Aorta (tissue), 5 donors: ENCODE measurements at regions not wholly inside any gene's neighbourhood (a gene's known extent, or its start where the extent isn't known, plus 50 kb on each side); places are given as distances from the start of the nearest gene placed in this dataset.

ENCODE experiments used
- ATAC-seq: fragments of 200-7000 bp; cut with Tn5 transposase; one replicate; pipeline ENCODE4 v1.9.1; 2022; ENCODE audit warnings: moderate library complexity; ENCODE audit not compliant: low FRiP score
- DNase-seq, 2 donors: peaks; one replicate each; pipeline ENCODE4 v3.0.0-alpha.2; 2020
- H3K27ac ChIP-seq, 2 donors: one replicate each; pipeline ENCODE4 v1.5.1; 2013; ENCODE audit warnings: low read length in 2 of 2, mild to moderate bottlenecking in 2 of 2, moderate library complexity in 2 of 2, control low read depth in 1 of 2, inconsistent platforms in 1 of 2, low read depth in 1 of 2
- H3K27me3 ChIP-seq, 2 donors: one replicate each; pipeline ENCODE4 v1.6.1; 2013; ENCODE audit warnings: control low read depth in 1 of 2, low read length in 1 of 2, mild to moderate bottlenecking in 1 of 2, moderate library complexity in 1 of 2; ENCODE audit not compliant: insufficient read depth in 2 of 2, control insufficient read depth in 1 of 2
- H3K36me3 ChIP-seq, 2 donors: one replicate each; pipeline ENCODE4 v1.6.1; 2013; ENCODE audit warnings: control low read depth in 1 of 2, low read length in 1 of 2, mild to moderate bottlenecking in 1 of 2; ENCODE audit not compliant: insufficient read depth in 2 of 2, control insufficient read depth in 1 of 2
- H3K4me1 ChIP-seq, 2 donors: one replicate each; pipeline ENCODE4 v1.6.1; 2013; ENCODE audit warnings: low read length in 2 of 2, control low read depth in 1 of 2, mild to moderate bottlenecking in 1 of 2, moderate library complexity in 1 of 2; ENCODE audit not compliant: insufficient read depth in 2 of 2, control insufficient read depth in 1 of 2
- H3K4me3 ChIP-seq, 2 donors: one replicate each; pipeline ENCODE4 v1.5.1; 2013; ENCODE audit warnings: low read length in 2 of 2, control low read depth in 1 of 2, mild to moderate bottlenecking in 1 of 2
- H3K9me3 ChIP-seq: one replicate; pipeline ENCODE4 v1.6.1; 2013; ENCODE audit warnings: mild to moderate bottlenecking, low read length; ENCODE audit not compliant: control insufficient read depth
- WGBS, 2 donors: extraction: QIAGEN DNeasy Blood & Tissue Kit; methylation state at CpG; one replicate each; pipeline ENCODE4 v1.1.7; 2013; 5-methylcytosine and 5-hydroxymethylcytosine counted together
- intact Hi-C, 2 donors: fragments of 100-400 bp; cut with DNase I; formaldehyde crosslinking; loops; one replicate each; pipeline versions ENCODE4 v1.14.2 to v1.15.0; 2022
- donor health status: healthy with polysubstance abuse.
- donor health status: Bipolar disorder and iron deficiency.
- donor health status: DM: no; HTN: no; CAD: no.
- donor health status: DM: no; HTN: no; CAD: no.
- donor health status: DM: yes; HTN: yes; CAD: no.

GRCh38 chr2:3930246-3930645 is 226.9 kb downstream of the DCDC2C start:
- Histone ChIP-seq H3K4me3 (no peak overlapping the region), H3K9me3 (no peaks in the 10 kb centered on the region), H3K27me3 (no peaks in the 10 kb centered on the region), H3K4me1 (no peaks in the 10 kb centered on the region), H3K36me3 (no peaks in the 10 kb centered on the region), H3K27ac (no peak overlapping the region)
- WGBS, 2 donors = 48 to 65% methylated on average over 7 to 8 of the region's 8 CpGs
- intact Hi-C loops = no loop called here
- ATAC-seq (no peak), DNase-seq (no peak)

GRCh38 chr2:3940661-3941060 is 237.3 kb downstream of the DCDC2C start:
- no peak overlapping the region for H3K27ac ChIP-seq
- intact Hi-C loops = no loop called here
- H3K4me1 ChIP-seq = no peaks in the 10 kb centered on the region
- H3K4me3 ChIP-seq = no peak overlapping the region
- H3K27me3 ChIP-seq = no peaks in the 10 kb centered on the region
- no peaks in the 10 kb centered on the region for H3K9me3 ChIP-seq
- WGBS, 2 donors = 61 to 64% methylated on average over 7 of the region's 7 CpGs
- no peaks in the 10 kb centered on the region for H3K36me3 ChIP-seq
- DNase-seq = no peak
- no peak for ATAC-seq

- no peaks in the 10 kb centered on the region for H3K36me3 ChIP-seq
- no peaks in the 10 kb centered on the region for H3K27me3 ChIP-seq
- WGBS, 2 donors = 88 to 93% methylated on average over 18 to 20 of the region's 20 CpGs
- H3K9me3 ChIP-seq = no peaks in the 10 kb centered on the region
- H3K27ac ChIP-seq = no peak overlapping the region
- no peak overlapping the region for H3K4me3 ChIP-seq
- DNase-seq = no peak
- intact Hi-C loops = no loop called here
- no peak for ATAC-seq
- no peaks in the 10 kb centered on the region for H3K4me1 ChIP-seq
These were observed 239.5 kb downstream of the DCDC2C start for GRCh38 chr2:3942841-3943240.

- WGBS, 2 donors = 68 to 85% methylated on average over 4 of the region's 4 CpGs
These were observed 240.7 kb downstream of the DCDC2C start for GRCh38 chr2:3944071-3944470.

GRCh38 chr2:3944841-3945240 is 241.5 kb downstream of the DCDC2C start:
- WGBS, 2 donors = 84 to 87% methylated on average over 3 of the region's 3 CpGs
- ATAC-seq = no peak

More at GRCh38 chr2:3944071-3944470, 240.7 kb downstream of the DCDC2C start:
- Histone ChIP-seq H3K4me3 (no peak overlapping the region), H3K27ac (no peak overlapping the region), H3K36me3 (no peaks in the 10 kb centered on the region), H3K27me3 (no peaks in the 10 kb centered on the region), H3K4me1 (no peaks in the 10 kb centered on the region), H3K9me3 (no peaks in the 10 kb centered on the region)
- no peak for ATAC-seq
- intact Hi-C loops = no loop called here
- no peak for DNase-seq

GRCh38 chr2:3948191-3948590 is 244.8 kb downstream of the DCDC2C start:
- Histone ChIP-seq H3K36me3 (no peaks in the 10 kb centered on the region), H3K27ac (no peak overlapping the region), H3K9me3 (peaks cover 4% of the 10 kb centered on the region), H3K4me3 (no peak overlapping the region), H3K4me1 (no peaks in the 10 kb centered on the region), H3K27me3 (no peaks in the 10 kb centered on the region)
- WGBS, 2 donors = 42 to 45% methylated on average over 7 of the region's 7 CpGs
- DNase-seq (no peak), ATAC-seq (no peak)
- intact Hi-C loops = no loop called here

More at GRCh38 chr2:3944841-3945240, 241.5 kb downstream of the DCDC2C start:
- H3K36me3 ChIP-seq = no peaks in the 10 kb centered on the region
- no peak overlapping the region for H3K4me3 ChIP-seq
- intact Hi-C loops = no loop called here
- no peak overlapping the region for H3K27ac ChIP-seq
- H3K27me3 ChIP-seq = no peaks in the 10 kb centered on the region
- H3K4me1 ChIP-seq = no peaks in the 10 kb centered on the region
- DNase-seq = no peak
- no peaks in the 10 kb centered on the region for H3K9me3 ChIP-seq

- DNase-seq (no peak), ATAC-seq (peak; percentile 58)
- intact Hi-C loops = no loop called here
- H3K27ac ChIP-seq = no peak overlapping the region
- peaks cover 4% of the 10 kb centered on the region for H3K9me3 ChIP-seq
- H3K36me3 ChIP-seq = no peaks in the 10 kb centered on the region
- H3K27me3 ChIP-seq = no peaks in the 10 kb centered on the region
- no peak overlapping the region for H3K4me3 ChIP-seq
- no peaks in the 10 kb centered on the region for H3K4me1 ChIP-seq
- WGBS, 2 donors = 88 to 93% methylated on average over 11 of the region's 11 CpGs
These were observed 248.0 kb downstream of the DCDC2C start for GRCh38 chr2:3951131-3951954.

- Histone ChIP-seq H3K27me3 (no peaks in the 10 kb centered on the region), H3K9me3 (peaks cover 4% of the 10 kb centered on the region), H3K4me1 (no peaks in the 10 kb centered on the region), H3K27ac (no peak overlapping the region), H3K36me3 (no peaks in the 10 kb centered on the region), H3K4me3 (no peak overlapping the region)
- ATAC-seq (no peak), DNase-seq (no peak)
- intact Hi-C loops = no loop called here
- WGBS, 2 donors = 75 to 88% methylated on average over 12 of the region's 12 CpGs
These were observed 249.6 kb downstream of the DCDC2C start for GRCh38 chr2:3952866-3953516.

- intact Hi-C loops = no loop called here
- Histone ChIP-seq H3K9me3 (peaks cover 4% of the 10 kb centered on the region), H3K4me3 (no peak overlapping the region), H3K4me1 (no peaks in the 10 kb centered on the region), H3K27me3 (no peaks in the 10 kb centered on the region), H3K36me3 (no peaks in the 10 kb centered on the region), H3K27ac (no peak overlapping the region)
- DNase-seq = no peak
- 56 to 61% methylated on average over 5 of the region's 5 CpGs for WGBS, 2 donors
- ATAC-seq = no peak
These were observed 250.9 kb downstream of the DCDC2C start for GRCh38 chr2:3954261-3954660.
